NT2/D1 (cell line): ENCODE measurements at regions not wholly inside any gene's neighbourhood (a gene's known extent, or its start where the extent isn't known, plus 50 kb on each side); places are given as distances from the start of the nearest gene placed in this dataset.

Experiments
- SUZ12 ChIP-seq: IDR thresholded peaks from 2 replicates; pipeline ENCODE4 v1.6.1; 2011; ENCODE audit not compliant: insufficient read length, insufficient read depth; ENCODE audit errors: extremely low read depth
- YY1 ChIP-seq: IDR thresholded peaks from 2 replicates; pipeline ENCODE4 v1.6.1; 2011; ENCODE audit not compliant: insufficient read length, insufficient read depth
- ZNF274 ChIP-seq: IDR thresholded peaks from 2 replicates; pipeline ENCODE4 v1.6.1; 2011; ENCODE audit warnings: mild to moderate bottlenecking, low read depth, low read length

DNA sequence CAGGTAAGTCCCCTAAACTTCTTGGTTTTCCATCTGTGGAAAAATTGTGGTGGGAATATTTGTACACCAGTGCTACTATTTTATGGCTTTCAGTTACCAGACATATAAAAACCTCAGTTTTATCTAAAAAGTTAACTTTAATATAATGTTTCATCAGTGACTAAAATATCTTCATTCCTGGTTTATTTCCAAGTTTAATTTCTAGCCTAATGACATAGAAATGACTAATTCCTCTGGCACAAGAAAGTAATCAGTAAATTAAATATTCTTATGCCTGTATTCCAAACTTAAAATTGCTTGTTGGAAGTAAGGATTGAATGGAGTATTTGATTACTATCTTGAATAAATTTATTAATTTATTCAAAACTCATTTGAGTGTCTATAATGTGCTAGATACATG is 757.0 kb downstream of the CDH11 start:
- TF ChIP-seq ZNF274: no peak
- no peak for TF ChIP-seq YY1
- no peak for TF ChIP-seq SUZ12
